HTR-8/SVneo (cell line): ENCODE measurements at regions not wholly inside any gene's neighbourhood (a gene's known extent, or its start where the extent isn't known, plus 50 kb on each side); places are given as distances from the start of the nearest gene placed in this dataset.
"Not testable (repeated sequence)": the region's sequence is repeated elsewhere in the genome, so short reads cannot be mapped to it uniquely, and the experiment has no call there.

Experiments
- DNase-seq: peaks from one replicate; pipeline ENCODE4 v3.0.0; 2011; ENCODE audit warnings: low spot score, mixed read lengths; ENCODE audit not compliant: insufficient read length
- FAIRE-seq: peaks from 2 replicates; lab custom pipeline; 2011; peaks lifted over from hg19 to GRCh38; lab: Jason Lieb, UNC

DNA sequence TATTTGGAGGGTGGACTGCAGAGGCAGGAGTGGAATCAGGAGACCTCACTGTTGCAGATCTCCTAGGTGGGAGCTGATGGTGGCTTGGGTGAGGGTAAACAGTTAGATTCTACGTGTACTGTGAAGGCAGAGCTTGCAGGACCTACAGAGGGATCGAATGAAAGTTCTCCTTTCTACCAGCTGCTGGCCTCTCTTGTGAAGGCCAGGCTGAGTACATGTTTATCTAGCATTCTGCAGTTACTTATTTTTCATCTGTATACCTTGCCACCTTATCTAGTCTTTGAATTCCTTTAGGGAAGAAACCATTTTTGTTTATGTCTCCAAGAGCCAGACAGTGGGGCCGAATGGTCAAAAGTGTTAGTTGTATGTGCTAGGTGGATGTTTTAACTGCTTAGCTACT is 57.6 kb downstream of the PTTG1 start:
- no peak for DNase-seq
- FAIRE-seq: no peak

DNA sequence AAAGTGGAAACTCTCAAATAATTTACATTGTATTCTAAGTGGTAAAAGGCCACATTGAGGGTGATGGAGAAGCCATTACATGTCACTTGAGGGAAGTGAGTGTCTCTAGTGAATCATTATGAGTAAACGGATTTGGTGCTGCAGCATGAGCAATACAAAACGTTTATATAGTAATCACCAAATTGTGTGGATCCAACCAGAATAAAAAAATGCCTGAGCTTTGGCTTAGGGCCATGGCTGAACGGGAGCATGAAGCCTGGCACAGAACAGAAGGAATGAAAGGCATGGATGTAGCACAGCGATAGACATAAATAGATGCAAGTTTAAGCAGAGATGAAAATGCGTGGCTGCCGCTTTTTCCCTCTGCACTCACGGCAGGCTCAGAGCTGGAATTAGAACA is 58.3 kb downstream of the PTTG1 start:
- FAIRE-seq (no peak), DNase-seq (no peak)

DNA sequence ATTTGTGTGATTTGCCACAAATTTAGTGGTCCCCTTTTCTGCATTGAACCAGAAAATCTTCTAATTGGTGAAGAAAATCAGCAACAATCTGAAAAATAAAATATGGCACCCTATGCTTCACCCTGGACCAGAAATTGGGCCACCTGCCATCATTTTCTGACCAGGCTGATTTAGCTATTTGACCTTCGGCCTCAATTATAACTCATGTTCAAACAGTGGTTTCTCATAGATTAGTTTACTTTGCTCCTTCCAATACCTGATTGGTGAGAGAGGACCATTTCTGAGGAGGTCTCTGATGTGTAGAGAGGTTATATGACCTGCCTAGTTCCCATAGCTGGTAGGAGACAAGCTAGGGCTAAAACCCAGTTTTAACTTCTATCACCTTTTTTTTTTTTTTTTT is 59.0 kb downstream of the PTTG1 start:
- DNase-seq (no peak), FAIRE-seq (no peak)

DNA sequence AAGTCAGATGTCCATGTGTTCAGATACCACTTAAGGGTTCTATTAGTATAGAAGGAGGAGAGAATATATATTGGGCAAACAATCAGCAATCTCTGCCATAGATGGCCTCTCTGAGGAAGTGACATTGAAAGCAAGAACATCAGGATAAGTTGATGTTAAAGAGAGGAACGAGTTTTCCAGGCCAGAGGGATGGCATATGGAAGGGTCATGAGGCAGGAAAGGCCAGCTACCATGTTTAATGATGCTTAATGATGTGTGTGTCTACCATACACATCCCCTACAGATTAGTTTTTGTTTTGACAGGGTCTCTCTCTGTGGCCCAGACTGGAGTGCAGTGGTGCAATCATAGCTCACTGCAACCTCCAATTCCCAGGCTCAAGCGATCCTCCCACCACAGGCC is 63.0 kb downstream of the PTTG1 start:
- FAIRE-seq (no peak), DNase-seq (no peak)

DNA sequence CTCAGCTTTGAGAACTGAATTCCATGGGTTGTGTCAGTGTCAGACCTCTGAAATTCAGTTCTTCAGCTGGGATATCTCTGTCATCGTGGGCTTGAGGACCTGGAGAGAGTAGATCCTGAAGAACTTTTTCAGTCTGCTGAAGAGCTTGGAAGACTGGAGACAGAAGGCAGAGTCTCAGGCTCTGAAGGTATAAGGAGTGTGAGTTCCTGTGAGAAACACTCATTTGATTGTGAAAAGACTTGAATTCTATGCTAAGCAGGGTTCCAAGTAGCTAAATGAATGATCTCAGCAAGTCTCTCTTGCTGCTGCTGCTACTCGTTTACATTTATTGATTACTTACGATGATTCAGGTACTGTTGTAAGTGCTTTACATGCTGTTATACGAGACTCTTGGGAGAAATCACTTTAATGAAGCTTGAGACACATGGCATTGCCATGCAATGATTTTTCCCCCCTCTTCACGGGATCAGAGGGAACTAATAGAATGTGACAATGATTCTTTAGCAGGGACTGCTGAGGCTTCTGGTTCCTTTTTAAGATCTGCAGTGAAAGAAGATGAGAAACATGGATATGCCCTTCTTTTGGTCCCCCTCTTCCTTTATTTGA is 63.8 kb downstream of the PTTG1 start:
- FAIRE-seq: no peak
- no peak for DNase-seq

DNA sequence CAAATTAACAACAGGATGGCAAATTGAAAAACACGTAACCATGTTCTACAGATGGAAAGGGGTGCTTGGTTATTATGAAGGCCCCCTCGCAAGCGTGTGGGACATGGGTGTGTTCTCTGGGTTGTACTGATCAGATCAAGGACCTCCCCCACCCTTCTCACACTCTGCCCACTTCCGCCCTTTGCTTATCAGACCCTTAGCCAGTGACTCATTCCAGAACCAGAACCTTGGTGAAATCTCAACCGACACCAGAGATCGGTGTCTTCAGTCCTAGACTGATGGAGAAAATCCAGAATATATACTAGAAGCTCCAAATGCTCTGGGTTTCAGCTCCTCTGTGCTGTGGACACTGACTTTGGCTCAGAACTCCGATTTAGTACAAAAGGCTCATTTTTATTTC is 64.9 kb downstream of the PTTG1 start:
- no peak for DNase-seq
- FAIRE-seq: no peak

DNA sequence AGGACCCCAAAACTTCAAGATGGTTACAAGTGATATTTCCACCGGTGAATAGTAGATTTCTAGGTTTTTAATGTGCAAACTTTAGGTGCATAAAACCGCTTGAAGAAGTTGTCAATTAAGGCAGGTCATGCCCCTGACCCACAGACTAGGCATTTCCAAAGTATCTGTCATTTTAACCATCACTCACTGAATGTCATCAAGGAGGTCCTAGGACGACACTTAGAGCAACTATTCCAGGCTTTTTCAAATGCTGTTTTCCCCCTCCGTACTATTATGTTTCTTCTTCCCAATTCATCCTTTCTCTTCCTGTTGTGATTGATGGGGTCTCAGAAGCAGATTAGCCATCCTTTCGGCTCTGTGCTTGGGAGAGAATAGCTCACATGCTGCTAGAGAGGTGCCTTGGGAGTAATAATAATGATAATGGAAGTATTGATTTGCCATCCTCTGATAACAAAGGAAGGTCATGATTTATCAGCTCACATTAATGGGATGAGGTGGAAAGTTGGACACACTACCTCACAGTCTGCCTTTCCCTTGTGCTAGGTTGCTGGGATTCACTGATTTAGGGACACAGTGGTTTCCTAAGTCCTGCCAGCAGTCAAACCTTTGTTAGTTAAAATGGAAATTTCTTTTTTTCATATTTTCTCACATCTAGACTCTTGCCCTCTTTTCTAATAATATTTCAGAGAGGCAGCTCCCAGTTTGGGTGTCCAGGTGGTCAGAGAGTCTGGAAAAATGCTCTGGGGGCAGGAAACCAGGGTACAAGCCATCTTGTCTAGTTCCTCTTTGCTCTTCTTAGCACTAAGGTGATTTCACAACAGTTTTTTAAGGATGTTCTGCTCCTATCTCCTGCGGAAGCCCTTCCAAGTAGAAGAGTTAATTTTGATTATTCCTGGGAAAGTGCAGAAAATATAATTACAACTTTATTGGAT is 67.0 kb downstream of the PTTG1 start:
- DNase-seq (no peak), FAIRE-seq (no peak)

DNA sequence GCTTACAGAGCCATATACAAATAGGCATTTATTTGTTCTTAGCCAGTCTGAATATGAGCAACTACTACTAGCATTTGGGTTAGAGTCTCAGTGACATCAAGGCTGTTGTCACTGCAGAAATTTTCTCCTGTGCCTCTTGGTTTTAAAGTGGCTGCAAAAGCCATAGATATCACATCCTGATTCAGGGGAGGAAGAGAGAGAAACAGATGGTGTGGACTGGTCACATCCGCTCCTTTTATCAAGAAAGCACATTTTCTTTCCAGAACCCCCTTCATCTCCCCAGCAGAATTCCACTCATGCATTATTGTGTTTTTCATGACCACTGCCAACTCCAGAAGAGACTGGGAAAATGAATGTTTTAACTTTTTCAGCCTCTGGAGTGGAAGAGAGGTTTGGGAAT is 69.8 kb downstream of the PTTG1 start:
- no peak for DNase-seq
- no peak for FAIRE-seq

DNA sequence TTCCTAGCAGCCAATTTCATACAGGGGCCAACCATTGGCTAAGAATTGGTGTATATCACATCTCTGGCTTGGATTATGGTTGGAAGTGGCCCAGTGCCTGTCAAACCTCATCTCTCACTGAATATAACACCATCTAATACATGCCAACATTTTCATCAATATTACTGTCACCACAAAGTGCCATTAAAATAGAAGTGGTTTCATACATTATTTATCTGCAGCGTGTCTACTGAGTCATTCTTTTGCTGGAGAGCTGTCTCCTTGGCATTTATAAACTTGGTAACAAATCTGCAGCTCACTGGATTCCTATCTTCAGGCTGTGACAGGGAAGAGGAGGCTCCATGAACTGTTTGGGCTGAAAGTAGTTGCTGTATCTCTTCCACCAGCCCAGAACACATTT is 70.9 kb downstream of the PTTG1 start:
- no peak for FAIRE-seq
- no peak for DNase-seq

DNA sequence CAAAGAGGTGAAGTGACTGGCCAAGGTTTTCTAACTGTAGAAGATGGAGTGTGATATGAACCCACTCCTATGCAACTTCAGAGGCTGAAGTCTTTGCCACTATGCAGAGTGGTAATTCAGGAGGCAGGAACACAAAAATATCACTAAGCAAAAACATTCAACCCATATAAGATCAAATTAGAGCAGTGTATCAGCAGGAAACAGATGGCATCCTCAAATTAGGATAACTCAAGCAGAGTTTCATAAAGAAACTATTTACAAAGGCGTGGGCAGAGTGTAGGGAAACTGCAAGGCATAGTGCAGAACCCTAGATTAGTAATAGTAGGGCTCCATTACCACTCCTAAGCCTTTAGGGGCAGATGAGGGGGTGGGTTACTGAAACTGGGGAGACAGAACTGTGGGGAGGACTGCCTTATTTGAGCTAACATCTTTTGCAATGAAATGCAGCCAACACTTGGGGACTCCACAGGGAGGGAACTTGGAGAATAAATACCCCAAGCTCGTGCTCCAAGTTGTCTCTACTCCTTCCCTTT is 72.2 kb downstream of the PTTG1 start:
- DNase-seq: no peak
- FAIRE-seq: no peak

DNA sequence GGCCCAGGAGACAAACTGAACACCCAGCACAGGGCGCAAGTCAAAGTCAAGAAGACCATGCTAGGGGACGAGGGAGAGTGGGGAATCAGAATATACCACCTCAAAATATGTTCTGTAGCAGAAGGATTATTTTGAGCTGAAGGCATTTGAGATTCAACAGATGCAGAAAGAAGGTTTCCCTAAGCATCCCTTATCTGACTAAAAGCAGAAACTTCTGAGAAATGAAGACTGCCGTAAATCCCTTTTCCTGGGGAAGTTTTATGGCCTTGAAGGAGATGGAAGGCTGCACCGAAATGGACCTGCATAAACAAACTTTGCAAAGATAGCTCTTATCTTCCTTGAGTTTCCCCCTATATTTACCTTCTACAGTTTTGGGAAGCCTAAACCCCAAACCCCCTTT is 72.8 kb downstream of the PTTG1 start:
- no peak for FAIRE-seq
- DNase-seq: no peak

DNA sequence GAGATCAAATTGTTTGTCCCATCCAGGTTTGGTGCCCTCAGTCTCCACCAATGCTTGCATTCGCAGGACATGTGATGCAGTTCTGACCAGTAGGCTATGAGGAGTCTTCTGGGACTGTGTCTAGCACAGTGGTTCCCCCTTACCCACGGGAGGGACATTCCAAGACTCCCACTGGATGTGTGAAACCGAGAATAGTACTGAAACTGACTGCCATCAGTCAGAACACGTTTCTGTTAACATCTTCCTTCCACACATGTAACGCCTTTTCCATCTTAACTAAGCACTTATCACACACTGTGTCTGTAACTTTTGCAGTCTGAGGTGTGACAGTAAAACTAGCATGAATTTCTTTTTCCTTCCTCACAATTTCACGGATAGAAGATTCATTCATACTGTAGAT is 74.7 kb downstream of the PTTG1 start:
- FAIRE-seq: peak; percentile 40
- no peak for DNase-seq

DNA sequence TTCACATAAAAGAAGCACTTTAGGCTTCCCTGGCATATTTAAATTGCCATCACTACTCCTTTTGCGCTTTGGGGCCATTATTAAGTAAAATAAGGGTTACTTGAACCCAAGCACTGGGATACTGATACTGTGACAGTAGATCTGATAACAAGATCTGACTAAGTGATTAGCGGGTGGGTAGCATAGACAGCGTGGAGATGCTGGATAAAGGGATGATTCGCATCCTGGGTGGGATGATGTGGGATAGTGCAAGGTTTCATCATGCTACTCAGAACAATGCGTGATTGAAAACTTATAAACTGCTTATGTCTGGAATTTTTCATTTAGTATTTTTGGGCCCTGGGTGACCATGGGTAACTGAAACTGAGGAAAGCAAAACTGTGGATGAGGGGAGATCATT is 75.1 kb downstream of the PTTG1 start:
- DNase-seq: no peak

DNA sequence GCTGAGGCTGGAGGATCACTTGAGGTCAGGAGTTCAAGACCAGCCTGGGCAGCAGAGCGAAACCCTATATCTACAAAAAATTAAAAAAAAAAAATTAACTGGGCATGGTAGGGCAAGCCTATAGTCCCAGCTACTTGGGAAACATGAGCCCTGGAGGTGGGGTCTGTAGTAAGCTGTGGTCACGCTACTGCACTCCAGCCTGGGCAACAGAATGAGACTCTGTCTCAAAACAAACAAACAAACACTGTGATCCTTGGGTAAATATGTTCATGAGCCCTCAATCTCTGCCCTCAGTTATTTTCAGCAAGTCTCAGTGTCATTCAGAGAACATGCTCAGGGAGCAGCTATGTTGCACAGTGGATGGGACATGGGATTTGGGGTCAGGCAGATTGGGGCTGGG is 76.2 kb downstream of the PTTG1 start:
- DNase-seq (no peak), FAIRE-seq (no peak)

More for the DNA sequence above, 75.1 kb downstream of the PTTG1 start:
- no peak for FAIRE-seq

DNA sequence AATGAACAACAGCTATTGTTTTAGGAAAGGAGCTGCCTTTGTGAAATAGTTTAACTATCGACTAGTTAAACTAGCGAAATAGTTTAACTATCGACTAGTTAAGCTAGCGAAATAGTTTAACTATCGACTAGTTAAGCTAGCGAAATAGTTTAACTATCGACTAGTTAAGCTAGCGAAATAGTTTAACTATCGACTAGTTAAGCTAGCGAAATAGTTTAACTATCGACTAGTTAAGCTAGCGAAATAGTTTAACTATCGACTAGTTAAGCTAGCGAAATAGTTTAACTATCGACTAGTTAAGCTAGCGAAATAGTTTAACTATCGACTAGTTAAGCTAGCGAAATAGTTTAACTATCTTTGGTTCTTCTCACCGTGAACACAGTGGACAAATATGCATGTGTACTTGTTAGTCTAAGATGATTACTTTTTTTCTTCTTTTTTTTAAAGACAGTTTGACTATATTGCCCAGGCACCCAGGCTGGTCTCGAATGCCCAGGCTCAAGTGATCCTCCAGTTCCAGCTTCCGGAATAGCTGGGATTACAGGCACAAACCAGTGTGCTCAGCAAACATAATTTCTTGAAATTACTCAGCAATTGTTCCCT is 76.9 kb downstream of the PTTG1 start:
- not testable (repeated sequence) for DNase-seq, FAIRE-seq

DNA sequence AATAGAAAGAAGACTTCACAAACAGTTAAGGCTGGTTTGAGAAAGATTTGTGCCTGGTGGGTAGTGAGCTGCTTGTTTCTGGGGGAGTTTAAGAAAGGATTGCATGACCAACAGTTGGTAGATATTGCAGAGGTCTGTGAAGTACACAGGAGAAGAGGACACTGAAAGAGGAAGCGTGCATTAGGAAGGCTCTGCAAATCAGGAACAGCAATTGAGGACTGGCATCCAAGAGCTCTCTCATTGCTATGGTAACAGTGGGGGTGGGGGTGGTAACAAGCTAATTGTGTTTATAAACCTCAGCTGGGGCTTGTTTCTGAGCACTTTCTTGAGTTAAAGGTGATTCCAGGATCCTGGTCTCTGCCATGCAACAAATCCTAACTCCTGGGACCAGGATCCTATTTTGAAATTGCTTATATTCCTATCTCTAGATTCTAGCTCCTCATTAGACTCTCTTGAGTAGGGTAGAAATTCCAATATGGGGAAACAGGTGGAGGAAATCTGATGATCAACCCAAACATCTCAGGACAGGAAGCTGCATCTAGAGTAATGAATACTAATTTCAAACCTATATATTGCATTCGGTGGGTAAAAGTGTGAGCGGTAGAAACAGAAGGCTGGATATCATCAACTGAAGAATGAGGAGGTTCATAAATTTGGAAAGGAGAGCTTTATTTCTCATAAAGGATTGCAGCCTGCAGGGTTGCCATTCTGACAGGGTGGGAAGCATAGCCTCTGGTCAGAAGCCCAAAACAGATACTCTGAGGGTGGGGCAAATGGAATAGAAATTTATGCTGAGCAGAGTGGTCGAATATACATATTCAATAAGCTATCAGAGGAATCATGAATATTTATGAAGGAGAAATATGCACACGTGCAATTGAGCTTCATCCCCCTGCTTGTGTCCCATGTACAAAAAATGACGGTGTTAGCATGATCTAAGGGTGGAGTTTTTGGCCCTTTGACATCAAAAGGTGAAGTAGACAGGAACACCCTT is 79.4 kb downstream of the PTTG1 start:
- DNase-seq: no peak
- no peak for FAIRE-seq

DNA sequence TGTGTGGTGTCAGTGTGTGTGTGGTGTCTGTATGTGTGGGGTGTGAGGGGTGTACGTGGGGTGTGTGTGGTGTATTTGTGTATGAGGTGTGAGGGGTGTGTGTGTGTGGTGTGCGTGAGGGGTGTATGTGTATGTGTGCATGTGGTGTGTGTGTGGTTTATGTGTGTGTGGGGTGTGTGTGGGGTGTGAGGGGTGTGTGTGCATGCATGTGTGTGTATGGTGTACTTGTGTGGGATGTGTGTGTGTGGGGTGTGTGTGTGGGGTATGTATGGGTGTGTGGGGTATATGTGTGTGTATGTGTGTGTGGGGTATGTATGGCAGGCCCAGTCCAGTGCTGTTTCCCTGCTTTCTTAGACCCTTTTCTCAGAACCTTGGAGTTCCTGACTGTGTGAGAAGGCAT is 83.3 kb downstream of the PTTG1 start:
- no peak for FAIRE-seq

DNA sequence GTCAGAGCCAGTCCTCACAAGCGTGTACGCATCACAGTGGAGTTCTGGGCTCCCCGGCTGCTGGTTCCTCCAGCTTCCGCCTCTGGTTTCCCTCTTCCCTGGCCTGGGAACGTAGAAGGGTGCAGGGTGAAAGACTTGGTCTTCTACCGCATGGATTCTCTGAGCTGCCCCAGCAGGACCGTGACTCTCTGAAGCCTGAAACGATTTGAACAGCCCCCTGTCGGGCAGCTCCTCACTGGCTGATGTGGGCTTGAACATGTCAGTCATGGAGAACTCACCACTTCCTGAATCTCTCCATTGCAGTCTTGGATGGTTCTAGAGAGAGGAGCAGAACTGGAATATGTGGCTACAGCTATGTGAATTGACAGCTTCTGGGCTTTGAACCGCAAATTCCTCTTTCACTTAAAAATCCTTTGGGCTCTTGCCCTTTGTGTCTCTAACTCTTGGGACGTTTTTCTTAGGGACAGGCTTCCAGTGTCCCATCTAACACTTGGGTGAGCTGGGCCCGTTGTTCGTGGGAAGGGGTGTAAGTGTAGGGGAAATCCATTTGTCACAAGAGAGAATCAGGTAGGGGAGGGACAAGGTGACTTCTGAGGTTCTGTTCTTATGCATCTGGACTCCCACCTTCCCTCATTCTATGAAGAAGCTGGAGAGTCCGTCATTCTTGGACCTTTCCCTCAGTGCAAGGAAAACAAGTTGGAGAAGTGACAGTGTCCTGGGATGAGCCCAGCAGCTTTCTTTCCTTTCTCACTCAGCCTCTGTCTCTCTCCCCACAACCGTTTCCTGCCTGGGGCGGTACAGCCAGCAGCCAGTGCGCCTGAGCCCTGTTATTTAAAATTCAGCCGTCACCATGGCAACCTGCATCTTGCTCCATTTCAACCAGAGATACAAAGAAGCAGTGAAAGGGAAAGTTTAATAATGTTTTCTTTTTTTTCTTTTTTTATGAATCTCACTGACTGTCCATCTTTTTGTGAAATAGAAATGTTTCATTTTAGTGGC is 84.7 kb downstream of the PTTG1 start:
- FAIRE-seq (no peak), DNase-seq (no peak)

More for the DNA sequence above, 83.3 kb downstream of the PTTG1 start:
- no peak for DNase-seq
